MV-4-11 (cell line): ENCODE measurements at regions not wholly inside any gene's neighbourhood (a gene's known extent, or its start where the extent isn't known, plus 50 kb on each side); places are given as distances from the start of the nearest gene placed in this dataset.

Source experiments
- DNase-seq: peaks from one replicate; lab custom pipeline; 2025; lab: John Stamatoyannopoulos, UW

DNA sequence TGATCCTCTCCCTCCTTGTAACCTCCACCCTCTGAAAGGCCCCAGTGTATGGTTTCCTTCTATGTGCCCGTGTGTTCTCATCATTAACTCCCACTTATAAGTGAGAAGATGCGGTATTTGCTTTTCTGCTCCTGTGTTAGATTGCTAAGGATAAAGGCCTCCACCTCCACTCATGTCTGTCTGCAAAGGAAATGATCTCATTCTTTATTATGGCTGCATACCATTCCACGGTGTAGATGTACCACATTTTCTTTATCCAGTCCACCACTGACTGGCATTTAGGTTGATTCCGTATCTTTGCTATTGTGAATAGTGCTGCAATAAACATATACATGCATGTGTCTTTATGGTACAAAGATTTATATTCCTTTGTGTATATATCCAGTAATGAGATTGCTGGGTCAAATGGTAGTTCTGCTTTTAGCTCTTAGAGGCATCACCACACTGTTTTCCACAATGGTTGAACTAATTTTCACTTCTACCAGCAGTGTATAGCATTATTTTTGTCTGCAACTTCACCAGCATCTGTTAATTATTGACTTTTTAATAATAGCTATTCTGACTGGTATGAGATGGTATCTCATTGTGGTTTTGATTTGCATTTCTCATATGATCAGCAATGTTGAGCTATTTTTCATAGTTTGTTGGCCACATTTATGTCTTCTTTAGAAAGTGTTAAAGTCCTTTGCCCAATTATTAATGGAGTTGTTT is 1030.9 kb downstream of the FSTL5 start:
- DNase-seq = no peak

DNA sequence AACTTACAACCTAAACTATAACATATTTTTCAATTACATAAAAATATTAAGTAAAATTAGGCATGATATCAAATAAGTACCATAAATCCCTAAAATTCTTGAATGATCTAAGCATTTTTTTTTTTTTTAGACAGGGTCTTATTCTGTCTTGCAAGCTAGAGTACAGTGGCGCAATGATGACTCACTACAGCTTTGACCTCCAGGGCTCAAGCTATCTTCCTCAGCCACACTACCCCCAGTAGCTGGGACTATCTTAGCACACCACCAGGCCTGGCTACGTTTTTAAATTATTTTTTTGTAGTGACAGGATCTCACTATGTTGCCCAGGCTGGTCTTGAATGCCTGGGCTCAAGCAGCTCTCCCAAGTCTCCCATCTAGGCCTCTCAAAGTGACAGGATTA is 1042.3 kb downstream of the FSTL5 start:
- peak; percentile 34 for DNase-seq

DNA sequence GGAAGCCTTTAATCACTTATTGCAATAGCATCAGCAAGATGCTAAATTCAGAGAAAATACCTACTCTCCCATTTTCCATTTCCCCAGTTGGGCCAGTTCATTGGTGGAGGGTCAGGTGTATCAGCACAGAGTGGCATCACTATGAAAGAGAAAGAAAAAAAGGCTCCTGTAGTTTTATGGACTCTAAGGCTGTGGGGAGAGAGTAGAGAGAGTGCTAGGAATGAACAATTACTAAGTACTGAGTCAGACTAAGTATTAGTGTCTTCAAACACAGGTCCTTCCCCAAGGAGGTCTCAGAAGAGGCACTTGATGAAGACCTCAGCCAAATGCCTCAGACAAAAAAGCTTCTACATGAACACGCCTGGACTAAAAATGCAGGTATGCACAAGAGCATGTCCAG is 1061.9 kb downstream of the FSTL5 start:
- no peak for DNase-seq

DNA sequence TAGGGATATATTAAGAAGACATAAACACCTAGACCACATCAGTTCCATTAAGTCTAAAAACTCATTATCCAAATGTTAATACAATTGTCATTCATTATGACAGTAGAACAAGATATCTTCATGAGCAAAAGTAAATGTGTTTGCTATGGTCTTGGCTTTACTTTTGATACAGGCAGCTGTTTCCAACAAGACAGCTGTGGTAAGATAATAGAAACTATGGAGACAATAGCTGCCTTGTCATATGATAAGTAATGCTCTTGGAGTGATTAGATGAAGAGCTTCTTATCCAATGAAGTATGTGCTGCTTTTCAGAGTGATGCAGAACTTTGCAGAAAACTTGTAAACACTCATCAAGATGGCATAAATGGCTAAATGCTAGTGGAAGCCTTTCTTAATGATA is 1066.0 kb downstream of the FSTL5 start:
- no peak for DNase-seq

DNA sequence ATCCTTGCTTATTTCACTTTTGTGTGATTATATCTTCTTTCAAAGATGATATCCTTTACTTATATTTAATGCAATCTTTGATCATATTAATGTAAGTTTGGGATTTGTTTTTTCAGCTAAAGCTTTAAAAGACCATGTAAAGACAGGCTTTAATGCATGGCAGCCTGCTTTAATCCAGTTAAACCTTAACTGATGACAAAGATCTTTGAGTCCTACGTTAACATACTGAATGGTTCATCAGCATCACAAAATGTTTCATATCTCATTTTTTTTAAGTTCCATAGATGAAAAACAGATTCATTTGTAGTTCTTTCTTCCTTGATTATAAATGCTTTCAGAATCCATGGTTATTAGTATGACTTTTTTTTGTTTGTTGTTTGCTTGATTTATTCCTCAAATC is 1102.8 kb downstream of the FSTL5 start:
- DNase-seq = no peak
